T-helper 2 cell (primary cell): ENCODE measurements at regions not wholly inside any gene's neighbourhood (a gene's known extent, or its start where the extent isn't known, plus 50 kb on each side); places are given as distances from the start of the nearest gene placed in this dataset.
"Not testable (repeated sequence)": the region's sequence is repeated elsewhere in the genome, so short reads cannot be mapped to it uniquely, and the experiment has no call there.

Source experiments
- DNase-seq, 5 experiments: peaks; one replicate each; pipeline versions ENCODE4 v3.0.0 to v3.0.0-alpha.2; 2012 to 2022

GRCh38 chr16:76612497-76612896 lies 335.3 kb downstream of the CNTNAP4 start:
- DNase-seq, result no peak

GRCh38 chr16:76614269-76614668 lies 337.1 kb downstream of the CNTNAP4 start:
- no peak for DNase-seq

GRCh38 chr16:76622876-76623275 lies 345.7 kb downstream of the CNTNAP4 start:
- no peak for DNase-seq

DNA sequence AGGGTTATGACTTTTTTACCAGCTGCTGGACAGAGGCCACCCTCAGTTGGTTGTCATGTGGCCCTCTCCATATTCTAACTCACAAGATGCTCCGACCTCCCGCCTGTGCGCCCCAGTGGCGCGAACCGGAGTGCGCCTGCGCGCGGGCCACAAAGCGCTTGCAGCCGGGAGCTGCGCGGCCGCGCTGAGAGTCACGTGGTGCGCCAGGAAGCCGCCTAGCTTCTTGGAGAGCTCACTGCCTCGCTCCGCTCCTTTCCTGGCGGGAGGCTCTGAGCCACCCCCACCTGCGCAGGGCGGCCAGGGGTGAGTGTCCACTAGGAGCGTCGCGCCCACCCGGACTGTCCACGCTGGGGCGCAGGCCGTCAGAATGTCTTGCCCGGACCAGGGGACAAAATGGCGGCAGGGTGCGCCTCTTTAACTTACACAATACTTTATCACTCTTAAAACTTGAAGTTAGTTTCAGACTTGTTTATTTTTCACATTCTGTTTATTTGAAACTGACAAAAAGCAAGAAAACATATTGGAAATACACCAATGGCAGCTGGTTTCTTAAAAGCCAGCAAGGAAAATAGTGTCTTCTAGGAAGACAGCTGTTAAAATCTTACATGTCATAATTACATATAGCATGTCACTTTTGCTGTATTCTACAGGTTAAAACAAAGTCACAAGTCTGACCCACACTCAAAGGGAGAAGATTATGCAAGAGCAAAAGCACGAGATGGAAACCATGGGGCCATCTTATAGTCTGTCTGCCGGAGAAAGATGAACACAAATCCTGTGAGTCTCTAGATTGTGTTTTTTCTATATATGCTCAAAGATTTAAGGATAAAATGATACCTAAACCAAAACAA lies 357.9 kb downstream of the CNTNAP4 start:
- DNase-seq, result peak in 1 of 5 experiments; percentile 11

- no peak for DNase-seq
Measured at GRCh38 chr16:76639685-76640289, 362.6 kb downstream of the CNTNAP4 start.

DNA sequence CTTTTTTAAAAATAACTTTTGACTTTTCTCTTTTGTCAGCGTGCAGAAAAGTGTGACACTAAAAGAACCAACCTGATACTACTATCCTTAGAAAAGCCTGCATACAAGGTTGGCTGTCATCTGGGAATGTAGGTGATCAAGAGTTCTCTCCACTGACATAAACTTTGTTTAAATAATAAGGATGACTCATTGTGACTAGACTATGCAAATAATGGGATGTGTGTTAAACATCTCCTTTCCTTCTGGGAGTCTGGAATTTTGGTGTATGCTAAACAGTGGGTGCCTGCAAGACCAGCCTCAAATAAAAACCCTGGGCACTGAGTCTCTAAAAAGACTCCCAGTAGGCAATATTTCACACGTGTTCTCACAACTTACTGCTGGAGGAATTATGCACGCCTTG lies 373.4 kb downstream of the CNTNAP4 start:
- no peak for DNase-seq

DNA sequence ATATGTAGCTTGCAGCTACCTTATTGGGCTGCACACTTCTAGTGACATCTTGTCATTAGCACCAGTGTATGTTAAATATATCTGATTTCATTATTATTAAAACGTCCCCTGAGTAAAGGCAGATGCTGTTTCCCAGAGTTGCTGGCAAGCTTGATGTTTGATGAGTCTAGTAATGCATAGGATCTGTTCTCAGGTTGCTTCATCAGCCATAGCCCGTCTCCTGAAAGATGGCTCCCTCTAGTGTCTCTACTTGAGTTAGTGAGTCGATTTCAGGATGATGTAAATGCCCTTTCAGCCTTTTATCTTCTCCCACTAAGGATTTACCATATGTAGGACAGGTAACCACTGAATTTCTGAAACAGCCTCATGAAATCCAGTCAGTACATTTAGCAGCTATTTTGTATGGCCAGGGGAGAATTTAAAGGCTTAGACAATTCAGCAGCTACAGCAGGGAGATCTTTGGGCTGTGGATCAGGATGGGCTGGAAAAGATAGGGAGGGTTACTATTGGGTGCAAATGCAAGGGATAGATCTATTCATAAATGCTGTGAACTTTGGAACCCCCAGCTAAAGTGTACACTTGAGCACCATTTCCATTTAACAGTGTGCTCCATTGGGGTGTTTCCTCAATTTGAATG lies 376.3 kb downstream of the CNTNAP4 start:
- peak in 1 of 5 experiments; percentile 27 for DNase-seq

DNA sequence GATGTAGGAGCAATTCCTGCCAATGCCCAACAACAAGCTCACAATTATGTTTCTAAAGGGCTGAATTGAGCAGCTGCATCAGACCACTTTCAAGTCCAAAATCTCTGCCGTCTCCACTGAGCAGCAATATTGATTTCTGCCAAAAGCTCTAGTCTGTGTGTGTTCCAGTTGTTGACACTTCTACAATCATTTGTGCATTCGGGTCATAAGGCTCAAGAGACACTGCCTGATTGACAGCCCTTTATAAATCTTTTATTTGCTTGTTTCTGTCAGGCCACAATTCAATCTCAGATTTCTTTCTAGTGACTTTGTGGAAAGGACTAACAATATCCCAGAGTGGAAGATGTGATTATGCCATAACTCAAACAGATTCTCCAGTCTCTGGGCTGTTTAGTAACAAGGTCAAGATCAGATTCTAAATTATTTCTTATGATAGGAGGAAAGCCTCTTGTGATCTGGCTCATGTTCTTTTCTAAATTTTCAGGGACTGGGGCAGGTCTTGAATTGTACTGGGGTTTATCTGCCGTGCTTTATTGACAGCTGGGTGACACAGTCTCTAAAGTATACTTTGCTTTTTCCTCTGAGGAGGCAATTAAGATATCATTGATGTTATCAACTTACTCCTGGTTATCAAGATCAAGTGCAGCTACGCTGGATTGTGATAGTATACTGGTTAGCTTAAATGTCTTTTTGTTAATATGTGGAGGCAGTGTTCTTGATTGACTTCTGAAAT lies 377.1 kb downstream of the CNTNAP4 start:
- no peak for DNase-seq

DNA sequence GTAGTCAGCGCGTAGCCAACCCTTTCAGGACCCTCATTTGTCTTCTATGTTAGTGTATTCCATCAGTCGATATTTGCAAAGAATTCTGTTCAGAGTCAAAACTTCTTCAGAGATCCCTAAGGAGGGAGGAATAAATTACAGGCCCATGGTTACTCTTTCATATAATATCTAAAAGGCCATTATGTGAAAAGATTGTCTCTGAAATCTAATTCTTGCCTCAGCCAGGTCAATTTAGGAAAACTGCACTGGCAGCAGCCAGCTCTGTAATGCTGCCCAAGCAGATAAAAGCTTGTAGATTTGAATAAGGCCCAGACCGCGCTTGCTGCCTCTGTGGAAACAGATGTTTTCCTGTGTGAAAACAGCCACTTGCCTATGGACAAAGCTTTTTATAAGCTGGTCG lies 379.8 kb downstream of the CNTNAP4 start:
- DNase-seq, result no peak

- no peak for DNase-seq
Measured at GRCh38 chr16:76661691-76662235, 384.6 kb downstream of the CNTNAP4 start.

DNA sequence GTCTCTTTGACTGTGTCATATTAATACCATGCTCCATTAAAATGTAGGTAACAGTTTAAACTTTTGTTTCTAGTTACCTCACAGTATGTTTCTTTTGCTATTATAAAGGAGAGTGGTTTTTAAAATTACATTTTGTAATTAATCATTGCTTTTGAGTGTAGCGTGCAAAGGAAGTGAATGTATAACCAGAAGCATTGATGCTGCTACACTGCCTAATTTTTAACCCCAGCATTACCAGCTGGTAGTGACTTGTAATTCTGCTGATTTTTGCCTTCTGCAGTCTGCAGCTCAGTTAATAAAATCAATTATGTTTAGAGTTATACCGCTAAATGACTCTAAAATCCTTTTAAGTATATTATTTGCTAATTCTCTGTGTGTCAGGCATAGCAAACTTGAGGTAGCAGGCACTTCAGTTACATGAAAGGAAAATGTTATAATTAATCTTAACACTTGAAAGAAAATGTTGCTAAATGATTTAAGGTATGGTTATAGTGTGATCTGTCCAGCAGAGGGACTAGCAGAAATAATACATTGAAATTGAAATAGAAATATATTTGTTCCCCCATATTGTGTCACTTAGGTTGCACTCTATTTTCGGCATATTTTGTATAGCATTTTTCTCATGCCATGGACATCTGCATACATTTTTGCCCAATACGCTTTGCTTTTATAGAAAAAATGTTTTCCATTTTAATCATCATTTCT lies 388.5 kb downstream of the CNTNAP4 start:
- no peak for DNase-seq

DNA sequence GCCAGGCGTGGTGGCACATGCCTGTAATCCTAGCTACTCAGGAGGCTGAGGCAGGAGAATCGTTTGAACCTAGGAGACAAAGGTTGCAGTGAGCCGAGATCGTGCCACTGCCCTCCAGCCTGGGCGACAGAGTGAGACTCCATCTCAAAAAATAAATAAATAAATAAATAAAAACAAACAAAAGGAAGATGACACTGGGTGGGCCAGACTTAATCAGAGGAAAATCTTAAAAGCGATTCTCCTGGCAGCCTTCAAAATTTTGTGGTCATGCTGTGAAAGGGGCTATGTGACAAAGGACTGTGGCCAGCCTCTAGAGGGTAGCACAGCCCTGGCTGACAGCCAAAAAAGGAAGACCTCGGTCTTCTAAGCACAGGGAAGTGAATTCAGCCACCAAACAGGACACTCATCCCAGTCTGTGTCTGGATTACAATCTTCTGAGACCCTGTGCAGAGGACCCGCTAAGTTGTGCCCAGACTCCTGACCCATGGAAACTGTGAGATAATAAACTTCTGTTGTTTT lies 391.1 kb downstream of the CNTNAP4 start:
- no peak for DNase-seq

GRCh38 chr16:76669288-76669687 lies 392.1 kb downstream of the CNTNAP4 start:
- DNase-seq, result no peak

GRCh38 chr16:76670125-76670857 lies 393.1 kb downstream of the CNTNAP4 start:
- DNase-seq, result no peak

GRCh38 chr16:76676356-76676755 lies 399.2 kb downstream of the CNTNAP4 start:
- no peak for DNase-seq

DNA sequence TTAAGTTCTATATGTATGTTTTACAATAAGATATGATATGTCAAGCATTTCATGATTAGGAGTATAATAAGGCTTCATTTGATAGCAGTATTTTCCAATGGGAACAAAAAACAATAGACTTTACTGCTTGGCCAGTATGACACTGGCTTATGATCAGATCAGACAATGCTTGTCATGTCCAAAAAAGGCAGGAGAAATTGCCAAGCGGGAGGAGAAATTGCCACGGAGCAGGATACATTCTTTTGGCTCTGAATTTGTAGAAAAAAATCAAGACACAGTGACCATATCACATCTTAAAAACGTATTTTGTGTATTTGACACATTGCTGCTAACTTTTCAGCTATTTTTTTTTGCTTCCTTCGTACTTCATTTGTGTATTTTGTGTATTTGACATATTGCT lies 404.1 kb downstream of the CNTNAP4 start:
- no peak for DNase-seq

GRCh38 chr16:76683051-76683450 lies 405.9 kb downstream of the CNTNAP4 start:
- no peak for DNase-seq

GRCh38 chr16:76696876-76697275 lies 419.7 kb downstream of the CNTNAP4 start:
- no peak for DNase-seq

DNA sequence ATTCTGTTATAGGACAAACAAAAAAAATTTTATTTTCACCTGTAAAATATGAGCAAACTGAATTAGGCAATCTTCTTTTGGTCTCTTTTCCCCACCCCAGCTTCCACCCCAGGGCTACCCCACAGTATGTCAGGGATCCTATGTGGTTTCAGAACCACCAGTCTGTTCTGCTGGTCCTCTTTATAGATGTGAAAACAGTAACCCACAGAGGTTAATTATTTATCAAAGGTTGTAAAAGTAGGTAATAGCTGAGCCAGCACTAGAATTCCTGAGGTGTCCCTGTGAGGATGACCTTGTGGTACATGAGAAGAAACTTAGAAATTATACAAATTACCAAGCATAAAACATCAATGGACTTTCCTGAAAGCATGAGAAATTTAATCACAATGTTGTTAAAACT lies 428.7 kb downstream of the CNTNAP4 start:
- no peak for DNase-seq

GRCh38 chr16:76713191-76713590 lies 436.0 kb downstream of the CNTNAP4 start:
- DNase-seq, result no peak

DNA sequence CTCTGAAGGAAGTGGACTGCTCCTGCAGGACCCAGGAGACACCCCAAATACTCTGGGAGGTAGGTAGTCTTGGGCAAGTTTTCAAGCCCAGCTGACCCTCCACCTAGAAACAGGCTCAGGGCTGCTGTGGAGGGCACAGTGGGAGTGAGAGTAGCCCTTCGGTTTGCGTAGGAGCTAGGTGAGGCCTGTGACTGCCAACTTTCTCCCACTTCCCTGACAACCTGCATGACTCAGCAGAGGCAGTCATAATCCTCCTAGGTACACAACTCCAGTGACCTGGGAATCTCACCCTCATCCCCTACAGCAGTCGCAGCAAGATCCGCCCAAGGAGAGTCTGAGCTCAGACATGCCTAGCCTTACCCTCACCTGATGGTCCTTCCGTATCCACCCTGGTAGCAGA lies 439.1 kb downstream of the CNTNAP4 start:
- DNase-seq, result not testable (repeated sequence)
